ENCODE measurements at regions not wholly inside any gene's neighbourhood (a gene's known extent, or its start where the extent isn't known, plus 50 kb on each side); places are given as distances from the start of the nearest gene placed in this dataset.

DNA sequence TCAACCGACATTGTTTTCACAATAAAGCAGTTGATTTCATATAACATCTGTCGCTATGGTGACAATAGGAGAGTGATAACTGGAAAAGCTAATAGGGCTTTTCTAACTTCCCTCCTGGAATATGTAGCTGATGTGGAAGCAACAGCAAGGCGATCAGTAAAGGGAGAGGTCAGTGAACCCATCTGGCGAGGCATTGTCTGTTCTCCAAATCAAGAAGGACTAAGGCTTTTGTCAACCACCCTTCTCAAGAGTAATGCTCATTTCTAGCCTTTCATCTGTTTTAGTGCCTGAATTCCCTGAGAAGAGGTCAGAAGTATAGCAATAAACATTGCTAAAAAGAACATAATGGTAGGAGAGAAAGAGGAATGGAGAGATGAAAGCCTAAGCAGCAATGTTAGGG, 201.3 kb downstream of the AKAP7 start:
- TF ChIP-seq, protein P1, sequence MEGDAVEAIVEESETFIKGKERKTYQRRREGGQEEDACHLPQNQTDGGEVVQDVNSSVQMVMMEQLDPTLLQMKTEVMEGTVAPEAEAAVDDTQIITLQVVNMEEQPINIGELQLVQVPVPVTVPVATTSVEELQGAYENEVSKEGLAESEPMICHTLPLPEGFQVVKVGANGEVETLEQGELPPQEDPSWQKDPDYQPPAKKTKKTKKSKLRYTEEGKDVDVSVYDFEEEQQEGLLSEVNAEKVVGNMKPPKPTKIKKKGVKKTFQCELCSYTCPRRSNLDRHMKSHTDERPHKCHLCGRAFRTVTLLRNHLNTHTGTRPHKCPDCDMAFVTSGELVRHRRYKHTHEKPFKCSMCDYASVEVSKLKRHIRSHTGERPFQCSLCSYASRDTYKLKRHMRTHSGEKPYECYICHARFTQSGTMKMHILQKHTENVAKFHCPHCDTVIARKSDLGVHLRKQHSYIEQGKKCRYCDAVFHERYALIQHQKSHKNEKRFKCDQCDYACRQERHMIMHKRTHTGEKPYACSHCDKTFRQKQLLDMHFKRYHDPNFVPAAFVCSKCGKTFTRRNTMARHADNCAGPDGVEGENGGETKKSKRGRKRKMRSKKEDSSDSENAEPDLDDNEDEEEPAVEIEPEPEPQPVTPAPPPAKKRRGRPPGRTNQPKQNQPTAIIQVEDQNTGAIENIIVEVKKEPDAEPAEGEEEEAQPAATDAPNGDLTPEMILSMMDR (IDR thresholded peaks at IDR 0.05): no peak

DNA sequence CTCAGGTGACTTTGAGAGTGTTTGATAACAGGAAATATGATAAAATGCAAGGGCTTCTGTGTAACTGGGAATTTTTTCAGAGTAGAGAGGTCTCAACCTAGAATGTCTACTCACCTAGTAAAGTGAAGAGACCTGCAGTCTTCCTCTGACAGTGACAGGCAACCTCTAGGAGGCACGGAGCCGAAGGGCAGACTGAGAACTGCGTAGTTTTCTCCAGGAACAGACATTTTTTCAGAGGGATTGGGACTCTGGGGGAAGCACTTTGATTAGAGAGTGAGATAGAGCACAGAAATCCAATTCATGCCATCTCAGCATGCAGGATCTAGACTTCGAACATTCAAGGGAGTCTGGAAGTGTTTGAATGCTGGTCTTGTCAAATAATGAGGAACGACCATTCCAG, 213.3 kb downstream of the AKAP7 start:
- TF ChIP-seq, protein P1 (IDR thresholded peaks at IDR 0.05): no peak

DNA sequence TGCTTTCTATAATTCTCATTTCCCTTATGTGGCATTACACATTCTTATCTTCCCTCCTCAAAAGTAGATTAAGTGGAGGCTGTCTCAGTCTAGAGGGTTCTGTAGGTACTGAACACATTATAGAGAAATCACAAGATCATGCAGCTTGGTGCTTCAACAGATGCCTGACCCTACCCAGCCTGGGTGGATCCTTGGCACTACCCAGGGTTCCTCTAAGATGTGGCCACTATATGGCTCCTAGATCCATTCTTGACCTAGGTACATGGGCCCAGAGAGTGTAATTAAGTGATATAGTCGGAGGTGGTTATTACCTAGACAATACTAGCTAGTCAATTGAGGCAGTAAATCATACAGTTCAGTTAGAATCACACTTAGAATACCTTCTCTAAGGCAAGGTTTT, 213.9 kb downstream of the AKAP7 start:
- TF ChIP-seq, protein P1 (IDR thresholded peaks at IDR 0.05): no peak

DNA sequence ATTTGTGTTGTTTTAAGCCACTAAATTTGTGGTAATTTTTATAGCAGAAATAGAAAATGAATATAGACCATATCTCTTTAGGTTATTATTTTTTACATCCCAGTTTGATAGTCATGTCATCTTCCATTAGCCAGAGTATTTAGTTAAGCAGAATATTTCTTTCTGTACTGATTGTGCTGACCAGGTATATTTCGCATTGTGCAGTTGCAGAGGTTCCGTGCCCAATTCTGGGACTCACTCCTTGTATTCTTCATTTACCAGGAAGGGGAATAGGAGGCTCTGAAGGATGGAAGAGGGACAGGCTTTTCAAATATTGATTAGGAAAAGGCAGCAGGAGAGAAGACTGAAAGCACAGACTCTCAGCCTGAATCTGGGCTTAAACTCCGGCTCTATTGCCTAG, 217.8 kb downstream of the AKAP7 start:
- TF ChIP-seq, protein P1 (IDR thresholded peaks at IDR 0.05): no peak

DNA sequence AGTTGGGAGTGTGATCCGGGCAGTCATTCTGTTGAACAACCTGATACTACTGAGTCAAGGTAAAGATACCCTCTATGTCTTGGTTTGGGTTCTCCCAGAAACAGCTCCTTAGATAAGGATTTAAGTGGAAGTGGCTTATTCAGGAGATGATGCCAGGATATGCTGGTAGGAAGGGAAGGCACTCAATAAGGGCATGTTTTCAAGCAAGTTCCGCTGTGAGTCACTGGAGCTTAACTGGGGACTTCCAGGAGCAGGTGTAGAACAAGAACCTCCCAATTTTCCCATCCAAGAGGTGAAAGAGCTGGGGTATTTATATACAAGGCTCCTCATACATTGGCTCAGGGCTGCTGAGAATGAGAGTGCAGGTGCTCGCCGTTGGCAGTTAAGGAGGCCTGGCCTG, 218.6 kb downstream of the AKAP7 start:
- TF ChIP-seq, protein P1 (IDR thresholded peaks at IDR 0.05): no peak

DNA sequence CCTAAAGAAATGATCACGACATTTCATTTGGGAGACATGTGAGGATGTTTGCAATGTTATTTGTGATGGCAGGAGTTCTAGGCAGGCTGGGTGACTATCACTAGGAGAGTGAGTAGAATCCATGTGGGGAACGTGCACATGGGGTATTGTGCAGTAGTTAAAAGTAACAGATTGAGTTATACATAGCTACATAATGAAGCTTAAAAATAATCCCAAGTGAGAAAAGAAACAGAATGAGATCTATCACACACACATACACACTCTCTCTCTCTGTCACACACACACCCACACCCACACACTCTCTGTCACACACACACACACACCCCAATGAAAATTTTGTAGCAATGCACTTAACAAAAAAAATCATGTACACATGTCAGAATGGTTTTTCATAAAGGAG, 218.7 kb upstream of the ARG1 start:
- TF ChIP-seq, protein P1 (IDR thresholded peaks at IDR 0.05): no peak

DNA sequence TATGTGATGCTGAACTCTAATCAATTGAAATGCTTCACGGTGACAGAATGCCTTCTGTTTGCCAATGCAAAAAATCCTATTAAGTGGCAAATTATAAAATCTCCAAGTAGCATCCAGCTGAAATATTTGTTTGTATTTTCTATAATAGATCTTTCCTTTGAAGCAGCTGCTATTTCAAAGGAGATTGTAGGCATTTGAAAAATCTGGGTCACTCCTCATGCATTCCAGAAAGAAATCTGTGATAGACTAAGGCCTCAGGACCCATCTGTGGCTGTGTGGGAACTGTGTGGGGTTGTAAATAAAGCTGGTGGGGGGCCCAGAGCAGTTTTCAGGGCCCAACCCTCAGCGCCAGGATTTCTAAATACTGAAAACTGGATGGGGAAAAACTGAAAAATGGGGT, 216.9 kb upstream of the ARG1 start:
- TF ChIP-seq, protein P1 (IDR thresholded peaks at IDR 0.05): no peak

DNA sequence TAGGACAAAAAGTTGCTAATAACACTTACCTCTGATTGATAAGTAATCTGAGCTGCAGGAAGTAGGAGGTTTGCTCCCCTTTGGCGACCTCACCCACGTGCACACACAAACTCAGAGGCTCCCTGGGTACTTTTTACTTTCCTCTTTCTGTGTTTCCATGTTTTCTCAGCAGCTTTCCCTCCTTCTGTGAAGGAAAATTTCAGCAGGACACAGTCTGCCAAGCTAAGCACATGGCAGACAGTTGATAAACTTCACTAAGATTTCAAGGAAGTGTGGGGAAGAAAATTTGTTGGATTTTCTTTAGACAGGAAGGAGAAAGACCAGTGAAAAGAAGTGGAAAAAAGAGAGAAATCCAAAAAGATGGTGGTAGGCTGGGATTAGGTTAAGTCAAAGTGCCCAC, 215.5 kb upstream of the ARG1 start:
- TF ChIP-seq, protein P1 (IDR thresholded peaks at IDR 0.05): no peak

Measured in LNCAP (cell line).